Smooth muscle cell of the brain vasculature (primary cell): ENCODE measurements at regions not wholly inside any gene's neighbourhood (a gene's known extent, or its start where the extent isn't known, plus 50 kb on each side); places are given as distances from the start of the nearest gene placed in this dataset.

Source experiments
- DNase-seq: peaks from one replicate; pipeline ENCODE4 v3.0.0-alpha.2; 2012; ENCODE audit warnings: low read depth, low spot score

DNA sequence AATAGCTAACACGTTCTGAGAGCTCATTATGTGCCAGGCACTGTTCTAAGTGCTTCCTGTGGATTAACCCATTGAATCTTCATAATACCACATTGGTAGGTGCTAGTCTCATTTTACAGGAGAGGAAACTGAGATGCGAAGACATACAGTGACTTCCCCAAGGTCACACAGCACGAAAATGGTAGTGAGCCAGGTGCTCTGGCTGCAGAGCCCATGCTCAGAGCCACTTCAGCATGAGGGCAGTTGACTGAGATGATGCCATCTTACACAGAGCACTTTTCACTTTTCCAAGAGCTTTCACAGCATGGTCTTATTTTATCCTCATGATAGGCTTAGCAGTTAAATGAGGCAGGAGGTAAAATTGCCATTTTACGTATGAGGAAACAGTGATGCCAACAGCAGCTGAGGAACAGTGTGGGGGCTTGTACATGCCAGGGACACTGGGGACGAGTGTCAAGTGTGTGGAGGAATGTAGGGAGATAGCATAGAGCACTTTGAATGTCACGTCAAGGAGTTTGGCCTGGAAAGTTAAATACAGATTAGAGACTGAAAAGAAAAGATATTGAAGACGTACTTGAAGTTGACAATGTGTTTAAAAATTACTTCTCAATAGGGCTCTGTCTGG, 180.0 kb downstream of the KIF4B start:
- no peak for DNase-seq

GRCh38 chr5:155200608-155201007, 187.1 kb downstream of the KIF4B start:
- DNase-seq, result no peak

GRCh38 chr5:155211764-155212163, 198.2 kb downstream of the KIF4B start:
- DNase-seq, result no peak

GRCh38 chr5:155222393-155222792, 208.8 kb downstream of the KIF4B start:
- no peak for DNase-seq

- DNase-seq, result no peak
These were observed 215.6 kb downstream of the KIF4B start for GRCh38 chr5:155229135-155229534.

GRCh38 chr5:155239803-155240202, 226.2 kb downstream of the KIF4B start:
- DNase-seq, result no peak

- no peak for DNase-seq
These were observed 237.0 kb downstream of the KIF4B start for GRCh38 chr5:155250596-155250995.

GRCh38 chr5:155252025-155252424, 238.5 kb downstream of the KIF4B start:
- DNase-seq, result no peak

DNA sequence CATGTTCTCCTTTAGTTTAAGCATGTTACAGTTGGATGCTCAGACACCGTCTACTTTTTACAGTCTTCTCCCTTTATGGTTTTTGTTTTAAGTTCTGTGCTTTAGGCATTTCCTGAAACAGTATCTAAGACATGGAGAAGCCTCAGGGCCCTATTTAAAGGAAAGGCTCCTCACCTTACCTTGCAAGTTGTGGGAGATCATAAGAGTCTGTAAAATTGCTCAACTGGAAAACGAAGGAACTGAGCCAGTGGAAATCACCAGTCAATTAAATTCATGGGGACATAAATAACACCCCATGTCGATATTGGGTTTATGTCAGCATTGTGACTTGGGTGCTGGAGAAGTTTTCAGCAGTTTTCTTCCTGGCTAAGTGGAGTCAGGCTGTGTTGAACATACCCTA, 239.2 kb downstream of the KIF4B start:
- DNase-seq, result no peak

DNA sequence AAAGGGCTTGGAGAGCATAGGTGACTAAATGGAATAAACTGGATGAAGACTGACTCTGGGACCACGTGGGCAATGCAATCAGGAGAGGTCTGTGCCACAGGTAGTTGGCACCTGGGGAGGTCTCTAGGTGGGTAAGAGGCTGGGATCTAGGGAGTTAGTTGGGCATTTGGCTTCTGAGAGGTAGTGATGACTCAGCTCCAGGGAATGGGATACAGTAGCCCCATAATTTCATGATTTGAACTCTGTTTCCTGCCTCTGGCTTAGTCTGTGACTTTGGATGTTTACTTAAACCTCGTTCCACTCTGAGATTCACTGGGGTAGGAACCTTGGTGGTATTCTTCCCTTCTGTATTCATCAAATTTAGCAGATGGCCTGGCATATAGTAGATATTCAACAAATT, 240.8 kb downstream of the KIF4B start:
- DNase-seq, result no peak

DNA sequence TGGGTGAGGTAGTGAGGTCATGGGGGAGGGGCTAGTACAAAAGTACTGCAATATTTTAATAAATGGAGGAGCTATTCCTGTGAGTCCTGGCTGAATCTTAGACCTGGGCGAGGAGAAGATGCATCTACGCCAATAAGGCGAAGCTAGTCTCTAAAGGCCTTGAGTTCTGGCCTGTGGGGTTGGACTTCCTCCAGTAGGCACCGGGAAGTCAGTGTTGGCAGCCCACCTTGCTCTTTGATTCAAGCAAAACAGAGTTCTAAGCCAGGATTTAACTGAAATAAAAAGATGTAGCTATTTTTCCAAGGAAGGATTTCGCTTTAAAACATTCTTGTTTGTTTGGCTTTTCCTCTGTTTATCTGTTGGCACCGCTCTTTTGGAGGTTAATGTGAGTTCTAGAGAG, 244.6 kb downstream of the KIF4B start:
- DNase-seq, result no peak

DNA sequence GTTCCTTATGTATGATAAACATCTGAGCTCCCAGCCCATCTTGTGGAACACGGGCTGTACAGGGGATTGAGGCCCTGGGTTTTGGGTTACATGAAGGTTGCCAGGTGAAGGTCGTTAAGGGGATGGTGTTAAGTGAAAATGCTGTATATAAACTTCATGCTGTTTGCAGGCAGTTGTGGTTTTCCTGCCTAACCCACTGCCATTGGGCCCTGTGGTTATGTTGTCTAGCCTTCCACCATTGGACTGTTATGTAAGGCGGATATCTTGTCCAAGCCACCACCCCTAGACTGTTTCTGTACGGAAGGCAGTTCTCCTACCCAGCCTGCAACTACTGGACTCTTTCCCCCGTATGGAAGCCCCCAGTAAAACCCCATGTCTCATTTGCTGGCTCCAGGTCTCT, 246.1 kb downstream of the KIF4B start:
- DNase-seq, result no peak

GRCh38 chr5:155260798-155261197, 247.2 kb downstream of the KIF4B start:
- DNase-seq, result no peak

- DNase-seq, result no peak
These were observed 249.8 kb downstream of the KIF4B start for GRCh38 chr5:155263381-155263780.

- DNase-seq, result no peak
These were observed 251.3 kb downstream of the KIF4B start for GRCh38 chr5:155264809-155265208.

- no peak for DNase-seq
These were observed 255.3 kb downstream of the KIF4B start for GRCh38 chr5:155268770-155269425.

DNA sequence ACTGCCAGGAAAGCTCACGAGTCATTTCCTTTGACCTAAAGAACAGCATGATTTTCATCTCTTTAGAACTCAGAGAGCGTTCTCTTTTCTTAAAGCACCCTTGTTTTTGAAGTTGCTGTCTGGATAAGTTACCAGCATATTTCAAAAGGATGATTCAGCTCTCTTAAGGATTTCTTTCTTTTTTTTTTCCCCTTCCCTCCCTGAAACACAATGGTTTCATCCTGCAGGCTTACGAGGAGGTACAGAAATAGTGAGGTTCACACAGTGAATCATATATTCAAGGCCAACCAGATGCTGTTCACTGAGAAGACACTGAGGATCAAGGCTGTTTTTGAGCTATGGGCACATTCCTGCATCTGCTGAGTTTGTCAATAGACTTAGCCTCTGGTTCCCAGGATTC, 257.2 kb downstream of the KIF4B start:
- DNase-seq, result no peak

DNA sequence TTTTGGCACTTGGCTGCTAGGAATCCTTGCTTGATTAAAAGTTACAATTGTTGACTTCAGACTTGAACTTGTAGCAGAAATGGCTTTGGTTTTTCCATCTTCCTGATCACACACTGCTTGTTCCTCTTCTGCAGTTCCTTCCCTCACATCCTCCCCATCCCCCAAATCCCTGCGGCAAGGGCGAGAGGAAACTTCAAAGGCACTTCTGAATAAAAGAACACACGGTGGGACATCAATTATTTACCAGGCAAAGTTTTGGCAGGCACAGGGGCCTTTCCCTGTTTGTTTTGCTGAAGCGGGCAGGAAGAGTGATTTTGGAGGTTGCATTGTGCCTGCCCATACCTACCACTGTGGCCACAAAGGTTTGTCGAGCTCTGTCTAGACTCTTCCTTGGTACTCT, 260.9 kb downstream of the KIF4B start:
- DNase-seq, result no peak

DNA sequence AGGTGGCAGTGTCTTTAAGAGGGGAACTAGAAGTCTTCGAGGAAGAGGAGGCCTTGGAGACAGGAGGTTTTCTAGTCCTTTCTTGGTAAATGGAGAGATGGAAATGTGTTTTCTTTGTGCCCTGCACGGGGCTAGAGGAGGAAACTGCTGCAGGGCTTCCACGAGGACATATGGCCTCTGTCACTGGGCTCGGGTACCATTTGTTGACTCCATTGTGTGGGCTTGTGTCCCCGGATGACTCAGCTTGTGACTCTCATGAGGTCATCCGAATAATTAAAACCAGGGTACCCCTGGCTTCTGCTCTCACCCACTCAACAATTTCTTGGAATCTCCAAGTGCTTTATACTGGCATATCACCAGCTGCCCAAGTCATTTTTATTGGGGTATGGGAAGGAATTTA, 261.7 kb downstream of the KIF4B start:
- DNase-seq, result no peak

DNA sequence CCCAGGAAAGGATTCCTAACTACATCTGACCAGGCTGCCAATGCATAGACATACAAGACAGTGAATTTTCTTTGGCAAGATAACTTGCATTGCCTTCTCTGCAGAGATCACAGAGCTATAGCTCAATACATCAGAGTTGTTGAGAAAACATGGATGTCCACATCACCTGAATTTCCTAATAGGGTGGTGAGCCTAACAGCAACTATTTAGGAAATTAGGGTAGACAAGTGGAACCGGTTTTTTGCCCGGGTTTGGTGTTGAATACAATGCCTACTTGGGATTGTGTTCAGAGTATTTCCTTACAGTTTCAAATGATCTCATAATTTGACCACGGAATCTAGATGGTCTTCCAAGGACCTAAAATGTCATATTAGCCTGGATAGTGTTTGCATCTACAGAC, 262.7 kb downstream of the KIF4B start:
- DNase-seq, result no peak

DNA sequence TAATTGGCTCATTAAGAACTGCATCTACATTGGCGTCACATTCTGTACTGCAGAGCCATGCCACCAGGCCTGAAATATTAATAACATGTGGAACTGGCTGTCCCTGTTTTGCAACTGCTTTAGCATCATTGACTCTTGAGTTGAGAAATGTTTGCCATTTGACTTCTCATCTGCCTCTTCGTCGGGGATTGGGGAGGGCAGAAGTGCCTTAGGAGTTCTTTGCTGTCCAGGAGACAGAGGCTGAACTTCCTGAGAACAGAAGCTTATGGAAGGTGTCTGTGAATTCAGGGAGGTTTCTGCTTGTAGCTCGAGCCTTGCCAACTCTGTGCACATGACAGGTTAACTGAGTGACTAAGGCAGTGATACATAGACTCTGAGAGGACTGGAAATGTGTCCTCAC, 265.0 kb downstream of the KIF4B start:
- DNase-seq, result no peak

DNA sequence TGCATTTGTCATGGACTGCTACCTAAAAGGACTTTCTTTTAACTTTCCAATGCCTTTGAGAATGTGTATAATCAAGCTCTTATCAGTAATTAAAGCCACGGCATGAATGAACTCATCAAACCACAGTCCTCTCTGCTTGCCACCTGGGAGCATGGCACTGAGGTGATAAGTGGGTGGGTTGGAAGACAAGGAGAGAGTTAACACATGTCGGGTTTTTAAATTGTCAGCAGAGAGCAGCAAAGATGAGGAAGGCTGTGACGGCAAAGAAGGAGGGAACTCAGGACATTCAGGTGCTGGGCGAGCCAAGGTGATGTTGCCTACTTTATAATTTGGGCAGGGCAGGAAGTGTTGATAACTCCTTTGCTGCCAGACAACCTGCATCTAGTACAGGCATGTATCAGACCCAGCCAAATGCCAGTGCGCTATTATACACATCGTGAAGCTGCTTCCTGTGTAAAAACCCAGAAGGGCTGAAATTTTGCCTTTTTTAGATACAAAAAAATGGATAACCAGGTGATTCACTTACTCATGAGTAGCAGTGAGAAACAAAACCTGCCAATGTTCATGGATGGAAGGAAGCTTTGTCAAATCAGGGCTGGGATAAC, 269.1 kb downstream of the KIF4B start:
- DNase-seq, result no peak

DNA sequence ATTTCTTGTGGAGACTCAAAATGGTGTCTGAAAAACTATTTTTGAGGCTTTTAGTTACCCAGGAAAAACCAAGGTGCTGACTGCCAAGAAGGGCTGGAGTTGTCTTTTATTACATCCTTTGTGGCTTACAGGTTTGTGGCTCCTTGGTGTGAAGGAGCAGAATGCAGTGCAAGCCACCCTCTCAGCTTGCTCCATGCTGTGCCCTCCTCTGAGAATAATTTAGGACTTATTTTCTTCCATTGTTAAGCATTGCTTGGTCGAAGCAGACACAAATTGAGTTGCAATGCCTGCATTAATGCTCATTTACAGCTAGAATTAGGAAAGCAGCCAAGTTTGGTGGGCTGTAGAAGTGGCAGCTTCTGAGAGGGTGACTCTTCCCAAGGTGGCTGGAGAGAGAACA, 272.2 kb downstream of the KIF4B start:
- no peak for DNase-seq
